ENCODE measurements at regions not wholly inside any gene's neighbourhood (a gene's known extent, or its start where the extent isn't known, plus 50 kb on each side); places are given as distances from the start of the nearest gene placed in this dataset.

DNA sequence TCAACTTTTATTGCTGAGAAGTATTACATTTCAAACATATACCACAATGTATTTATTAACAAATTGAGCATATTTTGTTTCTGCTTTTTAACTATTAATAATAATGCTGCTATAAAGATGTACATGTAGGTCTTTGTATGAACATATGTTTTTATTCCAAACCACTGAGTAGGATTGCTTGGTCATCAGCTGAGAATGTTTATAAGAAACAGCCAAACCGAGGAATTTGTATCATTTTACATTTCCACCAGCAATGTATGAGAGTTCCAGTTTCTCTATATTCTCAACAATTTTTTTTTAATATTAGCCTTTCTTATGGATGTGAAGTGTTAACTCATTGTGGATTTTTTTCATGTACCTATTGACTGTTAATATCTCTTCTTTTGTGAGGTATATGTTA is 119.5 kb upstream of the MDFIC2 start:
- DNase-seq (ENCODE audit: low spot score): no peak
- TF ChIP-seq, protein P1, sequence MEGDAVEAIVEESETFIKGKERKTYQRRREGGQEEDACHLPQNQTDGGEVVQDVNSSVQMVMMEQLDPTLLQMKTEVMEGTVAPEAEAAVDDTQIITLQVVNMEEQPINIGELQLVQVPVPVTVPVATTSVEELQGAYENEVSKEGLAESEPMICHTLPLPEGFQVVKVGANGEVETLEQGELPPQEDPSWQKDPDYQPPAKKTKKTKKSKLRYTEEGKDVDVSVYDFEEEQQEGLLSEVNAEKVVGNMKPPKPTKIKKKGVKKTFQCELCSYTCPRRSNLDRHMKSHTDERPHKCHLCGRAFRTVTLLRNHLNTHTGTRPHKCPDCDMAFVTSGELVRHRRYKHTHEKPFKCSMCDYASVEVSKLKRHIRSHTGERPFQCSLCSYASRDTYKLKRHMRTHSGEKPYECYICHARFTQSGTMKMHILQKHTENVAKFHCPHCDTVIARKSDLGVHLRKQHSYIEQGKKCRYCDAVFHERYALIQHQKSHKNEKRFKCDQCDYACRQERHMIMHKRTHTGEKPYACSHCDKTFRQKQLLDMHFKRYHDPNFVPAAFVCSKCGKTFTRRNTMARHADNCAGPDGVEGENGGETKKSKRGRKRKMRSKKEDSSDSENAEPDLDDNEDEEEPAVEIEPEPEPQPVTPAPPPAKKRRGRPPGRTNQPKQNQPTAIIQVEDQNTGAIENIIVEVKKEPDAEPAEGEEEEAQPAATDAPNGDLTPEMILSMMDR (conservative IDR thresholded peaks at IDR 0.05; ENCODE audit: low read depth): no peak
- ChIA-PET CTCF (no interaction called here), POLR2A (ENCODE audit: low non-redundant PET) (no interaction called here)
- no peak overlapping the region for H3K27ac ChIP-seq

DNA sequence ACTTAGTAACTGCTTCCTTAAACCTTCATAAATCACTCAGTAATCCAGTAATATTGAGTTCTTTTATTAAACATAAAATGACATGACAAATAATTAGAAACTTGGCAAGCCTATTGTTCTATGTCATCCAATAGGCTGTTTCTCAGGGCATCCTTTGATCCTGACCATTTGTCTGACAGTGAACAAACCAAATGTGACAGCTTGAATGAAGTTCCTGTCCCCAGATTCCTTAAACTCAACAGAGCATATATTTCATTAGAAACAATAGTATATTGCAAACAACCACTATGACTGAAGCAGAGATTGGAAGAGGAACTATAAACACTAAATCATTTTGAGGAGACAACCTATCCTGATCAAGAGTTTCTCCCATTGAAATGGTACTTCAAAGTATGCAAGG is 113.6 kb upstream of the MDFIC2 start:
- no peak for DNase-seq (ENCODE audit: low spot score)

DNA sequence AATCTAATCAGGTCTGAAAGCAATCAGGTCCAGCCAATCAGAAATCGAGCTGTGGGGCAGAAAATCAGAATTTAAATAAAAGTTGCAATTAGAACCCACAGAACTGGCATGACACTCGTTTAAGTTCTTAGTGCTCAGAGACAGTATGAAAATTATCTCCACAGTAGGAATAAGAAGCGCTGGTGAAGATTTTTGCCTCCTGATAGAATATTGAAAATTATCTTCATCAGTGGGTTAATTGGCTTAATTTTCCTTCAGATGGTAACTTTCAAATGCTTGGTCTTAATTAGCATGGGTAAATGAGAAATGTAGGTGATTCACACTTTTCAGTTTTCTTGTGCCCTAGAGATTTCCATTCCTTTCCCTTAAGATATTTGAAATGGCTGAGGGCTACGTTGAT is 109.1 kb upstream of the MDFIC2 start:
- ChIA-PET POLR2A (ENCODE audit: low non-redundant PET) (no interaction called here), CTCF (no interaction called here)
- TF ChIP-seq, protein P1 (conservative IDR thresholded peaks at IDR 0.05; ENCODE audit: low read depth): no peak
- H3K27ac ChIP-seq: no peak overlapping the region
- DNase-seq (ENCODE audit: low spot score): no peak

More for the DNA sequence above, 113.6 kb upstream of the MDFIC2 start:
- TF ChIP-seq, protein P1 (conservative IDR thresholded peaks at IDR 0.05; ENCODE audit: low read depth): no peak
- POLR2A ChIA-PET (ENCODE audit: low non-redundant PET): no interaction called here
- CTCF ChIA-PET: no interaction called here
- H3K27ac ChIP-seq: no peak overlapping the region

DNA sequence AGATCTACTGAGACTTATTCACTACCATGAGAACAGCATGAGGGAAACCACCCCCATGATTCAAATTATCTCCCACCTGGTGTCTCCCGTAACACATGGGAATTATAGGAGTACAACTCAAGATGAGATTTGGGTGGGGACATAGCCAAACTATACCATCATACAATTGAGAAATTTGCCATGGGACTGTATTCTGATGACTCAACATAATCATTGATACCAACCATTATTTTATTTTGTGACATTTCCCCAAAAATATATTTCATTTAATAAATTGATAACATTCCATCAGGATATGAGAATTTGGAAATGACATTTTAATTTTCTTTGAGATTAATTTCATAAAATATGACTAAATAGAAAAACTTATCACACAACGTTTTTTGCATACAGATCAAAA is 96.6 kb upstream of the MDFIC2 start:
- H3K27ac ChIP-seq: no peak overlapping the region
- ChIA-PET CTCF (no interaction called here), POLR2A (ENCODE audit: low non-redundant PET) (no interaction called here)
- no peak for DNase-seq (ENCODE audit: low spot score)
- TF ChIP-seq, protein P1 (conservative IDR thresholded peaks at IDR 0.05; ENCODE audit: low read depth): no peak

DNA sequence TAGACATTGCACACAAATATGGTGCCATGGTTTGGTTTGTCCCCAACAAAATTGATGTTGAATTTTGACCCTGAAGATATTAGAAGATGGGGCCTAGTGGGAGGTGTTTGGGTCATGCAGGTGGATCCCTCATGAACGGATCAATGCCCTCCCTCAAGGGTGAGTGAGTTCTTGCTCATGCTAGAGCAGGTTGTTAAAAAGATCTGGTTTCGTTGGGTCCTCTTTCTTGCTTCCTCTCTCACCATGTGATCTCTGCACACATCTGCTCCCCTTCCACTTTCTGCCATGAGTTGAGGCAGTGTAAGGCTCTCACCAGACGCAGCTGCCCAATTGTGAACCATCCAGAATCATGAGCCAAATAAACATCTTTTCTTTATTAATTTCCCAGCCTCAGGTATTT is 87.8 kb upstream of the MDFIC2 start:
- ChIA-PET CTCF (no interaction called here), POLR2A (ENCODE audit: low non-redundant PET) (no interaction called here)
- H3K27ac ChIP-seq: no peak overlapping the region
- TF ChIP-seq, protein P1 (conservative IDR thresholded peaks at IDR 0.05; ENCODE audit: low read depth): no peak
- DNase-seq (ENCODE audit: low spot score): no peak

DNA sequence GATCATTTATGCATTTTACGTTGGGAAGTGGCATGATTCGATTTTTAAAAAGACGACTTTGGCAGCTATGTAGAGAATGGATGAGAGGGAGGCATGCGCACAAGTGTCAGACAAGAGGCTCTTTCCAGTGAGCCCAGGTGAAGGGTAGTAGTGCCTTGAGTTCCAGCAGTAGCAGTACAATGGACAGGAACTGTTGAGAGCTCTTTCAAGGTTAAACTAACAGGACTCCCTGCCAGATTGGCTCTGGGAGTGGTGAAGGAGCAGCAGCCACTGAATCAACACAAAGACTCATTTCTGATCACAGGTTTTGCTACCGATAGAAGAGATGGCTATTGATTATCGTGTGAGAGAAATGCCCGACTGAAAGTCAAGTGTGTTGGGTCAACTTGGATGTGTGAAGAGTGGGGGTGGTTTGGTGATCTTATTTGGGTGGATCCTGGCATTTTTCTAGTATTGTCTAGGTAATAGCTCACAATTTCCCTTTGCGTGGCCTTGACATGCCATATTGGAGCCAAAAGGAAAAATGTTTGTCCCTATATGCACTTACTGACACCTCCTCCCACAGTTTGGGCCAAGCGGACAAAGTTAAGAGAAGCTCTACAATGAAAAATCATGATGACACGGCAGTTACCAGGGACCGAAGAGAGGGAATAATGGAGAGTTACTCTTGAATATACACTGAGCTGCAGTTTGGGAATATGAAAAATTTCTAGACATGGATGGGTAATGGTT is 81.6 kb upstream of the MDFIC2 start:
- ChIA-PET CTCF (no interaction called here), POLR2A (ENCODE audit: low non-redundant PET) (no interaction called here)
- TF ChIP-seq, protein P1 (conservative IDR thresholded peaks at IDR 0.05; ENCODE audit: low read depth): no peak
- no peak overlapping the region for H3K27ac ChIP-seq
- no peak for DNase-seq (ENCODE audit: low spot score)

Measured in RWPE1 (cell line).